Hindlimb muscle (tissue), 1 donor: ENCODE measurements at regions not wholly inside any gene's neighbourhood (a gene's known extent, or its start where the extent isn't known, plus 50 kb on each side); places are given as distances from the start of the nearest gene placed in this dataset.

Experiments used
- DNase-seq: peaks from one replicate; pipeline ENCODE4 v3.0.0-alpha.2; 2013

GRCh38 chr5:73307645-73308355 lies 134.8 kb downstream of the TMEM174 start:
- no peak for DNase-seq

- no peak for DNase-seq
These were observed 133.8 kb downstream of the TMEM174 start for GRCh38 chr5:73306741-73307275.

GRCh38 chr5:73306078-73306719 lies 133.2 kb downstream of the TMEM174 start:
- DNase-seq, result no peak

- no peak for DNase-seq
These were observed 132.4 kb downstream of the TMEM174 start for GRCh38 chr5:73305386-73305785.

GRCh38 chr5:73304381-73304780 lies 131.4 kb downstream of the TMEM174 start:
- DNase-seq, result no peak

- no peak for DNase-seq
These were observed 130.4 kb downstream of the TMEM174 start for GRCh38 chr5:73303148-73304079.

GRCh38 chr5:73302797-73303147 lies 129.8 kb downstream of the TMEM174 start:
- DNase-seq, result no peak

GRCh38 chr5:73301208-73301901 lies 128.4 kb downstream of the TMEM174 start:
- no peak for DNase-seq

- DNase-seq, result no peak
These were observed 127.6 kb downstream of the TMEM174 start for GRCh38 chr5:73300337-73301207.

- no peak for DNase-seq
These were observed 126.8 kb downstream of the TMEM174 start for GRCh38 chr5:73299665-73300336.

- DNase-seq, result no peak
These were observed 126.0 kb downstream of the TMEM174 start for GRCh38 chr5:73298772-73299630.

- no peak for DNase-seq
These were observed 125.3 kb downstream of the TMEM174 start for GRCh38 chr5:73298251-73298771.

- no peak for DNase-seq
These were observed 124.4 kb downstream of the TMEM174 start for GRCh38 chr5:73297430-73297829.

GRCh38 chr5:73296772-73297171 lies 123.8 kb downstream of the TMEM174 start:
- DNase-seq, result no peak

GRCh38 chr5:73295921-73296320 lies 122.9 kb downstream of the TMEM174 start:
- DNase-seq, result no peak

- DNase-seq, result no peak
These were observed 122.5 kb downstream of the TMEM174 start for GRCh38 chr5:73295447-73295846.

GRCh38 chr5:73292816-73293459 lies 119.9 kb downstream of the TMEM174 start:
- no peak for DNase-seq

GRCh38 chr5:73291873-73292272 lies 118.9 kb downstream of the TMEM174 start:
- no peak for DNase-seq

GRCh38 chr5:73290242-73290641 lies 117.2 kb downstream of the TMEM174 start:
- DNase-seq, result no peak
